ENCODE measurements at regions not wholly inside any gene's neighbourhood (a gene's known extent, or its start where the extent isn't known, plus 50 kb on each side); places are given as distances from the start of the nearest gene placed in this dataset.

DNA sequence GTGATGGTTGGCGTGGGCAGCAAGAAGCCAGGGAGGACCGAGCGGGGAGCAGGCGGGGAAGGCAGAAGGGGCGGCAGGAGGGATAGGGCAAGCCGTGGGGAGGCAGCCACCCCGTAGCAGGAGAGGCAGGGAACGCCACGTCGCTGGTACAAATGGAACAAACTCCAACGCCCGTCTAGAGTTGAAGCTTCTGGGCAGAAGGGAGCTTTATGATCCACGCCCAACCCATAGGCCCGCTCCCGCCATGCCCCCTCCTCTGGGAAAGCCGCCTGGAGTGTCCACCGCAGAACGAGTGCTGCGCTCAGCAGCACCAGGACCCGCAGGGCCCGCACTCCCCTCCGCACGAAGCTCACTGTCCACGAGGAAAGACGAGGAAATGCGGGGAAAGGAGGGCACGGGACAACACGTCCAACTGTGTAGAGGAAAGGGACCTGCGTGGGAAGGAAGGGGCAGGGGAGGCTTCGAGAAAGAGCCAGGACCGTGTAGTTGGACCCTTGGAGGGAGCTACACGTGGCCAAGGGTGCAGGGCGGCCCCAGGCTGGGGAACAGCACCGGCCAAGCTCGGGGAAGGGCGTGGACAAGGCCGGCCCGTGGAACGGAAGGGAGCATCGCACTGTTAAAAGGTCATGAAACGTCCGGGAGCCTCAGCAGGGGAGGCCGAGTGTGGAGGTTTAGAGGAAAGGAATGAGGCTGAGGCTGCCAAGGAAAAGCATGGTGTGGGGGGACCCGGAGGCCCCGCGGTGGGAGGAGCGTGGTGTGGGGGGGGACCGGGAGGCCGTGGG lies 204.0 kb downstream of the DLL1 start:
- peak; percentile 81 for DNase-seq (ENCODE audit: low spot score)

DNA sequence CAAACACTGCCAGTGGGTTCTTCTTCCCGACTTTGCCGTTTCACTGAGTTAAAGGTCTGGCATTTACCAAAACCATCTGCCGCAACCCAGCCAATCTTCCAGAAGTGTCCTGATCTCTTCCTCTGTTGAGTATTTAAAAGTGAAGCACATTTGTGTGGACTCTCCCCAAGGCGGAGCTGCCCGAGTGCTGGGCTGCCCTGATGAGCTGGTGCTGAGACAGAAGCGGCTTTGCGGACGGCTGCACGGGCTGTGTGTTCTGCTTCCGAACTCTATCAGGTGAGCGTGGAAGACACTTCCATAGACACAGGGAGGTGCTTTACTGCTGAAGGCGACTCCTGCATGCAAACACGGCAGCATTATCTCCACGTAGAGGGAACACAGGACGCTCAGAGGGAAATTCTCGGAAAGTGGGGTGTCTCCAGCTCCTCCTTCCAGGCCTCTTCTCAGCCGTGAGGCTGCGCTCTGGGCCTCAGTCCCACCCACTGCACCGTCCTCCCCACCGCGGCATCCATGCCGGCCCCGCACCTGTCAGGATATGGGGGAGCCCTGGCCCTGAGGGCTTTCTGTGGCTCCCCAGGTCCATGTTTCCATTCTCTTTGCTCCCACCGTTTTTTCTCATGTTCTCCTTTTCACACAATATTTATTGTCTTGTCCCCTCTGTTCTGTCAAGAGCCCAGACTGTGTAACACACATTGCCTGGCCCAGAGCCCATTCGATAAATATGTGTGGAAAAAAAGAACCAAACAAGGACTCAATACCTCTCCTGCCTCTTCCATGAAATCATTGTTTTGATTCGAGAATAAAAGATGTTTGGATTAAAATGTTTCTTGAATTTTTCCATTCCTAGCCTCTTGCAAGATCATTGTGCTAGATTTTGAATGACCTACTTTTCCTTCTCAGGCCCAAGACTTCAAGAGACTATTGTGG lies 205.1 kb downstream of the DLL1 start:
- DNase-seq (ENCODE audit: low spot score) = peak; percentile 84

DNA sequence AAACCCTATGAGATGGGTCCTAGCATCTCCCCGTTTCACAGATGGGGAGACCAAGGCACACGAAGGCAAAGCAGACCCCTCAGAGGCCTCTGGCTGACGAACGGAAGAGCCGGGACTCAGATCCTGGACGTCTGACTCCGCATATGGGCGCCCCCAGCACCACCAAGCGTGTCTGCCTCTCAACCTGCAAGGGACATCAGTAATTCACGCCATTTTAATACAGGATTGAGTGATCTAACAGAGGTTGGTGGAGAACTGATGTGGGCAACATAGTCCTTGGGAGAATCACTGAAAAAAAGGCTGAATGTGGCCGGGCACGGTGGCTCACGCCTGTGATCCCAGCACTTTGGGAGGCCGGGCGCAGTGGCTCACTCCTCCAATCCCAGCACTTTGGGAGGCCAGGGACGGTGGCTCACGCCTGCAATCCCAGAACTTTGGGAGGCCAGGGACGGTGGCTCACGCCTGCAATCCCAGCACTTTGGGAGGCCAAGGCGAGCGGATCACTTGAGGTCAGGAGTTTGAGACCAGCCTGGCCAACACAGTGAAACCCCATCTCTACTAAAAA lies 206.6 kb downstream of the DLL1 start:
- peak; percentile 51 for DNase-seq (ENCODE audit: low spot score)

DNA sequence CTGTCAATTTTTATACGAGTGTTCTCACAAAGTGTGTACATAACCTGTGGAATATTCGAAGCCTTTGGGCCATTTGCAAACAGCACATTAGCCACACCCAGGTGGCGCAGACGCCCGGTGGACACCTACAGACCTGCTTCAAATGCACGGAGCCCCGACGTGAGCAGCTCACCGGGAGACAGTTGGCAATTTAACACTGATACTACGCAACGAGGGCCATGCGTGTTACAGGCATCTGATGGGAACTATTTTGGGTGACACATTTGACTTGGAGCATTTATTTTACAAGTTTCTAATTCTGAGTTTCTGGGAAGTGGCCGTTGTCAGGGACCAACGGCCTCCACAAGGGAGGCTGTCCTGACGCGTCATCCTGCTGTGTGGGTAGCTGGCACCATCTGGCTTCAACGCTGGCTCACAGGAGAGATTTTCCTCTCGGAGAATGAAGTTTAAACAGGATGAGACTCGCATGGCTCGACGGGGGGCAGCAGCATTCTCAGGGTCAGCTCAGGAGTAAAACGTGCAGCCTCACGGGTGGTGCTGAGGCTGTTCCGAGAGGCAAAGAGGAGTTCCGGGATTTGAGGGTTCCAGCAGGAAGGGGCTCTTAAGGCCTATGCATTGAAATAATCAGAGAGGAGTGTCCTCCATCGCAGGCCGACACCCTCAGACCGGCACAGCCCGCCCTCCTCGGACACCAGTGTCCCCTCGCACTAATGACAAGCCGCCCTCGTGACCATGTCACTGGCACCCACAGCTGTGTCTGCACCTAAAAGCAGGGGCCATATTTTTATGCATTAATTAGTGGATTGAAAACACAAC lies 207.4 kb downstream of the DLL1 start:
- peak; percentile 67 for DNase-seq (ENCODE audit: low spot score)

DNA sequence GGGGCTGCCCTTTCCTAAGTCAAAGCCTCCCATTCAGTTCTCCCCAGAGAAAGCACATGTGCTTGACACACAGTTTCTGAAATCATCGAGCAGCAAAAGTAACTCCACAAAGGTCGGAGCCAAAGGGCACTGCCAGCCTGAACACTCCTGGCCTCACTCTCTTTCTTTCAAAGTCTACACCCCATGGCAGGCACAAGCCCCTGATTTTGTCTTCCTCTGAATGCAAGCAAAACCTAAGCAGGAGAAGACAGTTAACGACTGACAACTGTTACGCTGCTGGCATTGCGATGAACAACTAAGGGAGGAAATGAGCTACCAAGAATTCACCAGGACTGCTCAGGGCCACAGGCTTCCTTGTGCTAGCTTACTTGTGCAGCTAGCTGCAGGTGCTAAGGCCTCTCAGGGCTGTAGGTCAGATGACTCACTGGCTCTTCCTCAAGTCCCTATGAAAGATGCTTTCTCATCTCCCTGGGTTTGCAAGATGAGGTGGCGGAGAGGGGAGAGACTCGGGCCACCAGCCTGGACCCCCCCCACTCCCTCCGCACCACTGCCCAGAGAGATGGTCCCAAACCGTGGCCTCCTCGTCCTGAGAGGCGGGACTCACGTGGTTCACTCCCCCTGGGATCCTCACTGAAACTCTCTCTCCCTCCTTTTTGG lies 208.2 kb downstream of the DLL1 start:
- DNase-seq (ENCODE audit: low spot score) = peak; percentile 51

DNA sequence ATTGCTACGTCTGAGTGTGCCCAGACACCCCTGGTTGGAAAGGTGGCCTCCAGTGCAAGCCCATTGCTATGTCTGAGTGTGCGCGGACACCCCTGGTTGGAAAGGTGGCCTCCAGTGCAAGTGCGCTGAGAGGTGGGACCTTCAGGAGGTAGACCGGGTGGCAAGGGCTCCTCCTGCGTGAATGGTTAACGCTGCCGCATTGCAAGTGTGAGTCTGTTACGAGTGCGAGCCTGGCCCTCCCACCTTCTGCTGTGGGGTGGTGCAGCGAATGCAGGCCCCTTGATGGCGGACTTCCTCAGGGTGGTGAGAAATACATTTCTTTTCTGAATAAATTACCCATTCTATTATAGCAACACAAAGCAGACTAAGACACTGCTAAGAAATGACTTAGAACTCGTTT lies 208.8 kb downstream of the DLL1 start:
- DNase-seq (ENCODE audit: low spot score) = peak; percentile 37

DNA sequence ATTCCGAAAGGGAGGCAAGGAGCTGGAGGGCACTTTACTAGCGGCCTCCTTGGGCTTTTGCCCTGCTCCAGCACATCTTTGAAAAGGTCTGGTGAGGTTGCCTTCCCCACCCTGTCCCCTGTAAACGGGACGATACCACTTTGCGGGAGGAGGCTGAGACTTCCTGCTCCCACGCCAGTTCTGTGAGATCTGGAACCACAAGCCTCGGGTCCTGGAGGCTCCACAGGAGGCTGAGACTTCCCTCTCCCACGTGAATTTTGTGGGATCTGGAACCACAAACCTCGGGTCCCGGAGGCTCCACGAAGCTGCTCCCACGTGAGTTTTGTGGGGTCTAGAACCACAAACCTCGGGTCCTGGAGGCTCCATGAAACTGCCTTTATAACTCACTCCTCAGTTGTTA lies 209.3 kb downstream of the DLL1 start:
- DNase-seq (ENCODE audit: low spot score) = peak; percentile 64

DNA sequence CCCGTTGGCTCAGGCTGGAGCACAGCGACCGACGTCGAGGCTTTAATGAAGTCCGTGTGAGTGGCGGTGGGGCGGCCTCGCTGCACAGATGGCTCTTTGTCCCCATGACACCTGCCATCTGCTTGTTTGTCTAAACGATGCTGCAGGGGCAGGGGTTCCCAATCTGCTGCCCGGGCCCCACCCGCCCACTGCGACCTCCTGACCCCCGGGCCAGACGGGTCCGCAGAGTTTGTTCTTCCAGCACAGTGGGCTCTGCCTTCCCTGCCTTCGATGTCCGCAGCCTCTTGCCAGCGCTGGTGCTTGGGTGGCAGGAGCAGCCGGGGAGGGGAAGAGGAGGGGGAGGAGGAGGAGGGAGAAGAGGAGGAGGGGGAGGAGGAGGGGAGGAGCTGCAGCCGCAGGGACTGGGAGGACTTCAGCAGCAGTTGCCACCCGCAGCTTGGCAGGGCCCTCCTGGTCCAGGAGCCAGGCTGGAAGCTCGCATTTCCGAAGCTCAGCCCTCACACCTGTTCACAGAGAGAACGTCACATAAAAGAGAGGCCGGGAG lies 210.0 kb downstream of the DLL1 start:
- peak; percentile 83 for DNase-seq (ENCODE audit: low spot score)

DNA sequence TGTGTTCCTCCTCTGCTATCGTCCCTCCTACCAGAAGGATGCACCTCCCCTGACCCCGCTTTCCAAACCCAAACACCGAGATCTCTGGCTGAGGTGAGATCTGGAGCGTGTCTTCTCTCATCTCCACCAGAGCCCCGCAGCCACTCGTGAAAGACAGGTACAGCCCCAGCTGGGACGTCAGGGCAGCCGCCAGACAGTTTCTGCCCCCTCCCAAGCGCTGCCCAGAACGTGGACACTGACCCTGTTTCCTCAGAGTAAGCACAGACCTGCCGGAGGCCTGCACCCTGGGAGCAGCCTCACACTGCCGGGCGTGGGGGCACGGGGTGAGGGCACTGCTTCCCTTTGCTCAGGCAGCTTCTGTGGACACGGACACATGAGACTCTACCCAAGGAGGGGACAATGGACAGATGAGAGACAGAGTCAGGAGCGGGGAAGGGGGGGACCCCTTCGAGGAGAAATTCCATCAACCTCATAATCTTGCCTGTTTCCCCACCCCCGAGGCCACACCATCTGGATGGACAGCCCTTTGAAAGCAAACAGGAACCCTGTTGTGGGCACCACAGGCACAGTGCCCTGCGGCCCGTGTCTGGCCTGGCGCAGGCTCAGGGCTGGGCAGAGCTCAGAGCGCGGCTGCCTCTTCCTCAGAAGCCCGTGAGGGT lies 210.6 kb downstream of the DLL1 start:
- peak; percentile 84 for DNase-seq (ENCODE audit: low spot score)

DNA sequence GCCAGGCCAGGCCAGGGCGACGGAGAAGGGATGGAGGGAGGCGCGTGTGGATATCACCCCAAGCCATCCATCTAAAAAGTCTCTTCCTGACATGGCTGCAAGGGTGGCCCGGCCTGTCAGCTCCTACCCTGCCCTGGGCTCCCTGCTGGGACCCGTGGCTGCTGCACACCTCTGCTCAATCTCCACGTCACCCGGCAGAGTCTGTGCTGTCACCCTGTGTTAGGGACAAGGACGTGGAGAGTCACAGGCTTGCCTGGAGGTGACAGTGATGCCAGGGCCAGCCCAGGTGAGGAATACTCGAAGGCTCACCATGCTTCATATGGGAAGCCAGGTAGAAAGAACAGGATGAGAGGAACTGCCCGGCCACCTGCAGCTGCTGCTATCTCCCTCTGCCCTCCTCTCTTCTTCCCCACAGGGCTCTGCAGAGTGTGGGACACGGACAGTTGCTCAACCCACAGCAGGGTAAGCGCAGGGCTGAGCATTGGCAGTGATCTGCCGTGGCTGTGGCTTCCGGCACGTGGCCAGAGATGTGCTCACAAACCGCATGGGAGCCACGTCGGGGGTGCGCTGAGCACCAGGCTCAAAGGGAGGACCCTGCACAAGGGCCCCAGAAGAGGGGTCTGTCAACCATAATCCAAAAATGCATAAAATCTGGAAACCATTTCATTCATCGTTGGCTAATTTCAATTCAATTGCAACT lies 214.3 kb downstream of the DLL1 start:
- DNase-seq (ENCODE audit: low spot score) = peak; percentile 59

DNA sequence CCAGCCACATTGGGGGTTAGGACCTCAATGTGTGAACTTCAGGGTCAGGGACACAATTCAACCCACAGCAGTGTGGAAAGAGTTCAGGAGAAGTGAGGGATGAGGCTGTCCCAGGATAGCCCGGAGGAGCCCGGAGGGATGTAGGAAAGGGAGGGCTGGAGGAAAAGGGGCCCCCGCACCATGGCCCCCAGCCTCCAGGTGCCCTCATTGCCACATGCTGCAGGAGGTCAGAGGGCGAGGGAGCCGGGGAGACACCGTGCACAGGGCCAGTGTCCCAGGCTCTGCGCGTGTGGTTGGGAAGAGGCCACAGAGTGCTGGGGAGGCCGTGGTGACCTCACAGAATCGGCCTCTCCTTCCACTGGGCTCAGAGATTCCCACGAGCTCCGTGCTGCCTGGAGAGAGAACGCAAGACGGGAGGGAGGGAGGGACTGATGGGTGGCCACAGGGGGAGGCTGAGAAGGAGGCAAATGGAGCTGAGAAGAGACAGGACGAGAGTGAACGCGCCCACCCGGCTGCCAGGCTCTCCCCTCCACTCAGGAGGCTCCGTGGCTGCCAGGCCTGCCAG lies 215.1 kb downstream of the DLL1 start:
- peak; percentile 86 for DNase-seq (ENCODE audit: low spot score)

DNA sequence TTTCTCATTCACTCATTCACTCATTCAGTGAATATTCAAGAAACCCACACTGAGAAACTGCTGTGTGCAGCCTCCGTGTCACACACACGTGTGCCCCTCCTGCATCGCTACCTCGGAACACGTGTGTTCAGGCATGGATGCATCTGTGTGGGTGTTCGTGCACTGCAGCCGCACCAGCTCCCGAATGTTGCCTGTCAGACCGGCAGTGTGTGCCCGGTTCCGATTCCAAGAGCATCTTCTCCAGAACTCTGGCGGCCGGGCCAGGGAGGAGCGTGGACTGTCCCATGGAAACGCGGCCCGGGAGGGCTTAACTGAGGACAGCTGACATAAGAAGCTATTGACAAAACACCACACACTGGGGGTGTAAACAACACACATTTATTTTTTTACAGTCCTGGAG lies 216.0 kb downstream of the DLL1 start:
- peak; percentile 82 for DNase-seq (ENCODE audit: low spot score)

DNA sequence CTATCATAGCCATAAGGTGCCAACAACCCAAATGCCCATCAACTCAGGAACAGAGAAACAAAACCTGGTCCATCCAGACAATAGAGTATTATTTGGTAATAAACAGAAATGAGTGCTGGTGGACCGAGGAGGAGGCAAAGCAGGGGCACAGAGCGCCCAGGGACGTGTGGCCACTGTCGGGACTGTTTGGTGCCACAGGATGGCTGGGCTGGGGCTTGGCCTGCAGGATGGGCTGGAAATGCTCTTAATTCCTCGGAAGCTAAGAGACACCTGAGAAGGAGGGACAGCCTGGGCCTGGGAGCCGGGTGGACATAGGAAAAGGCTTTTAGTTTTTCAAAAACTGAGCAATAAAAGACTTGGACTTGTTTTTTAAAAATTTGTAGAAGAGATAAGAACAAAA lies 216.4 kb downstream of the DLL1 start:
- DNase-seq (ENCODE audit: low spot score) = peak; percentile 69

DNA sequence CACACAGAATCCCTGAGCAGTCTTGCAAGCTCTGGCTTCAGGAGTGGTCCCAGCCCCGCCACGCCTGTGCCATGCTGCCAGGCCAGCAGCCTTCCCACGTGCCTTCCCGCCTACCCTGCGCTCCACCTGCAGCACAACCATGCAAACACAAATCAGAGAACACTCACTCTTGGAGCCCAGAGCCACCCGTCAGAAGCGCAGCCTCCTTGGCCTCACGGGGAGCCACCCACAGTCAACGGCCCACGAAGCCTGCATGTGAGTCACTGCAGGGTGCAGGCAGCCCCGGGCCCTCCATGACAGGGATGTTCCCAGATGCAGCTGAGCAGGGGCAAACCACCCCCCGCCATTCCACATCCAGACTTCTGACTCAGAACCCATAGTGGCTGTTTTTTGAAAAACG lies 217.0 kb downstream of the DLL1 start:
- DNase-seq (ENCODE audit: low spot score) = peak; percentile 79

DNA sequence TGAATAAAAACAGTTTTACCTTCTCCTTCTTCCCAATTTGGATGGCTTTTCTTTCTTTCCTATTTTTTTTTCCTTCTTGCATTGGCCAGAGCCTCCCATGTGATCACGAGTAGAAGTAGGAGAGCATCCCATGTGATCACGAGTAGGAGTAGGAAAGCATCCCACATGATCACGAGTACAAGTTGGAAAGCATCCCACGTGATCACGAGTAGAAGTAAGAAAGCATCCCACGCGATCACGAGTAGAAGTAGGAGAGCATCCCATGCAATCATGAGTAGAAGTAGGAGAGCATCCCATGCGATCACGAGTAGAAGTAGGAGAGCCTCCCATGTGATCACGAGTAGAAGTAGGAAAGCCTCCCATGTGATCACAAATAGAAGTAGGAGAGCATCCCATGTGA lies 218.6 kb downstream of the DLL1 start:
- no peak for DNase-seq (ENCODE audit: low spot score)

DNA sequence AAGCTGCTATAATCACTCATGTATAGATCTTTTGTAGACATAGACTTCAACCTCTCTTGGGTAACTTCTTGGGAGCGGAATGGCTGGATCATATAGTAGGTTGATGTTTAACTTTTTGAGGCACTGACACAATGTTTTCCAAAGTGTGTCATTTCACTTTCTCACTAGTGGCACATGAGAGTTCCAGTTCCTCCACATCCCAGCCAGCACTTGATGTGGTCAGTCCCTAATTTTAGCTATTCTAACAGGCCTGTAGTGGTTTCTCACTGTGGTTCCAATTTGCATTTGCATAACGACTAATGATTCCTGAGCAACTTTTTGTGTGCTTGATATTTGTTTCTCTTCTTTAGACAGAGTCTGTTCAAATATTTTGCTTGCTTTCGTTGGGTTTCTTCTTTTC lies 221.3 kb downstream of the DLL1 start:
- no peak for DNase-seq (ENCODE audit: low spot score)

DNA sequence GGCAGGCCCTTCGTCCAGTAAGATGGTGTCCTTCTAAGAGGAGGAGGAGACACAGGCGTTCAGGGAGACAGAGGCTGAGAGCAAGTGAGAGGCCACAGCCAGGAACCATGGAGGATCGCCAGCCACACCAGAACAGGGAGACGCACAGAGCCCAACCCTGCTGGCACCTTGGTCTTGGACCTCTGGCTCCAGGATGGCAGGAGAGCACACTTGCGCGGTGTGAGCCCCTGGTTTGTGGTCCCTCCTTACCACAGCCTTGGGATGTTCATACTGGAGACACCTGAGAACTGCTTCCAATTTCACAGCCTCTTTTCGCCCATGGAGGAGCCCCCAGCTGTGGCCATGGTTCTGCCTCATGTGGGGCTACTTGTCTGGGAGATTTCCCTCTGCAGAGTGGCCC lies 222.4 kb downstream of the DLL1 start:
- DNase-seq (ENCODE audit: low spot score) = peak; percentile 53

DNA sequence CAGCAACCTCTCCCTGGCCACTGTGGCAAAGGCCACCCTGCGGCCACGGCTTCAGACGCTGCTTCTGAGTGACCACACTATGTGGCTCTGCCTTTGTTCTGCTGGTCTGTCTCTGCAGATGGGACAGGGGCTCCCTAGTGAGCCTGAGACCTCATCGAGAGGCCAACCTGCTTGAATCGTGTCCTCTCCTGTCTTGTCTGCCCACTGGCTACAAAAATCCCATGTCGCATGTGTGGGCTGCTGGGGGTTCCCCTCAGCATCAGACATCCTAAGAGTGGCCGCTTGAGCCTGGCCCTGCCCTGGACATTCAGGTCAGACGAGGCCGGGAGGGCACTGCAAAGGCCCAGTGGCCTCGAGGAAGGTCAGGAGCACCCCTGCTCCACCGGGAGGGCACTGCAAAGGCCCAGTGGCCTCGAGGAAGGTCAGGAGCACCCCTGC lies 222.9 kb downstream of the DLL1 start:
- peak; percentile 85 for DNase-seq (ENCODE audit: low spot score)

DNA sequence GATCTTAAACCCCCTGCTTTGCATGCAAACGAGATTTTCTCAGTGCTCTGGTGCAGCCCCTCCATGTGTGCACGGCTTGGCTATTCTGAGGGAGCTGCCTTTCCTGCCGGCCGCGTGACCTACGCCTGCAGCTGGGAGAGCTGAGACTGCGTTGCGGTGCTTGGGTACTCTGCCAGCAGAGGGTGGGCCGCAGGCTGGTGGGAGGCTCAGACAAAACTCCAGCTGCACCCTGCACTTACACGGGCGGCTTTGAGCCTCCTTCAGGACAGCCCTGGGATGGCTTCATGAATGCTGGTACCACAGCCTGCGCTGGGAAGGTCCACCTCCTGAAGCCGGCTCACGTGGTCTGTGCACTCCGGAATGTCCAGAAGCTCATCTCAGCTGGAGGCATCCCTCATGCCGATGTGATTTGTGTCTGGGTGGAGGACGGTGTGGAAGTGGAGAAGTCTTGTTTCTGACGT lies 223.7 kb downstream of the DLL1 start:
- peak; percentile 57 for DNase-seq (ENCODE audit: low spot score)
